GM20000 (cell line): ENCODE measurements at regions not wholly inside any gene's neighbourhood (a gene's known extent, or its start where the extent isn't known, plus 50 kb on each side); places are given as distances from the start of the nearest gene placed in this dataset.

Source experiments
- DNase-seq: peaks from one replicate; pipeline ENCODE4 v3.0.0; 2012; ENCODE audit warnings: low spot score
- TF ChIP-seq, protein P1 (sequence below): IDR thresholded peaks from 2 replicates; pipeline ENCODE4 v1.5.1; 2012; ENCODE audit warnings: mild to moderate bottlenecking, control low read depth; ENCODE audit errors: extremely low read depth, missing control alignments

DNA sequence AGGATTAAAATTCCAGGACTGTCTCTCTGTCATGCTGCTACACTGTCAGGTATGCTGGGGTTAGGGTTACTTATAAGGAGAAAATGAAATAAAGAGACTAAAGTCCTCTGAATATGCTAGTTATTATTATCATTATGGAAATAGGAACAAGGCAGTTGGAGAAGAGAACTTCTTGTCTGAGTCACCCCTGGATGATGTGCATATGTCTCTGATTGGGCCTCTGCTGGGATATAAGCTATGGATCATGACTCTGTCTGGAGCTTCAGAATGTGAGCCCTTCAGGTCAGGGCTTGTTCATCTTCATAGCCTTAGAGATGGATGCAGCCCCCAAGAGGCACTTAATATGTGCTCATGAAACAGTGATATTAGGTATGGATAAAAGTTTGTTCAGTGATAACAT lies 569.6 kb downstream of the EPHB1 start:
- TF ChIP-seq, protein P1, sequence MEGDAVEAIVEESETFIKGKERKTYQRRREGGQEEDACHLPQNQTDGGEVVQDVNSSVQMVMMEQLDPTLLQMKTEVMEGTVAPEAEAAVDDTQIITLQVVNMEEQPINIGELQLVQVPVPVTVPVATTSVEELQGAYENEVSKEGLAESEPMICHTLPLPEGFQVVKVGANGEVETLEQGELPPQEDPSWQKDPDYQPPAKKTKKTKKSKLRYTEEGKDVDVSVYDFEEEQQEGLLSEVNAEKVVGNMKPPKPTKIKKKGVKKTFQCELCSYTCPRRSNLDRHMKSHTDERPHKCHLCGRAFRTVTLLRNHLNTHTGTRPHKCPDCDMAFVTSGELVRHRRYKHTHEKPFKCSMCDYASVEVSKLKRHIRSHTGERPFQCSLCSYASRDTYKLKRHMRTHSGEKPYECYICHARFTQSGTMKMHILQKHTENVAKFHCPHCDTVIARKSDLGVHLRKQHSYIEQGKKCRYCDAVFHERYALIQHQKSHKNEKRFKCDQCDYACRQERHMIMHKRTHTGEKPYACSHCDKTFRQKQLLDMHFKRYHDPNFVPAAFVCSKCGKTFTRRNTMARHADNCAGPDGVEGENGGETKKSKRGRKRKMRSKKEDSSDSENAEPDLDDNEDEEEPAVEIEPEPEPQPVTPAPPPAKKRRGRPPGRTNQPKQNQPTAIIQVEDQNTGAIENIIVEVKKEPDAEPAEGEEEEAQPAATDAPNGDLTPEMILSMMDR, result no peak
- DNase-seq, result no peak

DNA sequence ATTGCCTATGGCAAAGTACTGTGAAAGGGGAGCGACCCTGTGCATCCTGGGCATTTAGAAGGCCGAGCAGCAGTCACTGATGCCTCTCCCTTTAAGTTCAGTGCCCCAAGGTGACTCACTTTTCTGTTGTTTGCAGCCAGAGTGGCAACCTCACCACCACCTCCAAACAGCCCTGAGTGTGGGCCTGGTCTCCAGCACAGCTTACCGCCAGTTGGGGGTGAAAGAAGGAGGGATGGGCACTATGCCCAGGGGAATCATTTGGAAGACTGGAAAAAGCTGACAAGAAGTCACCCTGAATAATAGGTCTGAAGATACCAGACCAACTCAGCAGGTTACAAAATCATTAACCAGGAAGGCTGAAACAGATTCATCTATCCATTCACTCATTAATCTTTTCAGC lies 571.8 kb downstream of the EPHB1 start:
- DNase-seq, result no peak
- TF ChIP-seq, protein P1, result no peak

DNA sequence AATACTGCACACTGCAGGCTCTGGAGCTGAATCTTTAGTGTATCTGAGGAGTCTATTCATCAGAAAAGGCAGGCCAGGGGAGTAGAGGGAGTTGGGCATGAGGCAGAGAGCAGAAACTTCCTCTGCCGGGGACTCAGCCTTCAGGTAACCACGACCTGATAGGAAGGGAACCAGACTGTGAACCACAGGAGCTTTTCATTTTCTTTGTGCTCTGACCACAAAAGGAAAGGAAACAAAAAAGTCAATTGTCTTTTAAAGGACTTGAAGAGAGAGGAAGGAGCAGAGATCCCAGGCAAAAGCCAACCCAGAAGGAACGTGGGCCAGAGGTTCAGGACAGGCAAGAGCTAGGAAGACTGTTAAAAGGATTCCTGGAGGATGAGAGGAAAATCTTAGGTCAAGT lies 573.3 kb downstream of the EPHB1 start:
- no peak for DNase-seq
- TF ChIP-seq, protein P1, result no peak

DNA sequence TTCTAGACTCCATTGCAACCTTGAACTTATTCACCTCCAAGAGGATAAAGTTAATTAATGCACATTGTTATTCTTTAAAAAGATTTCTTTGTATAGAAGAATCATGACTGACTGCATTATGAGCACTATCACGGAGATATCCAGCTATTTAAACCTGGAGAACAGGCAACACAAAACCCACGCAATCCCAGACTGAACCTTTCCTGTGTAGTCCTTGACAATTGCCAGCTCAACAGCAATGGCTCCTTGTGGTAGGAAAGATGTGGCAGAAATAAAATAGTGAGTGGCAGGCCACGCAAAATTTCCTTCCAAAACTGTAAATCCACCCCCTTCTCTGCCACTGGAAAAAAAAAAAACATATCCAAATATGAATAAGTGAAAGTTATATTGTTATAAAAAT lies 573.7 kb downstream of the EPHB1 start:
- TF ChIP-seq, protein P1, result no peak
- no peak for DNase-seq

DNA sequence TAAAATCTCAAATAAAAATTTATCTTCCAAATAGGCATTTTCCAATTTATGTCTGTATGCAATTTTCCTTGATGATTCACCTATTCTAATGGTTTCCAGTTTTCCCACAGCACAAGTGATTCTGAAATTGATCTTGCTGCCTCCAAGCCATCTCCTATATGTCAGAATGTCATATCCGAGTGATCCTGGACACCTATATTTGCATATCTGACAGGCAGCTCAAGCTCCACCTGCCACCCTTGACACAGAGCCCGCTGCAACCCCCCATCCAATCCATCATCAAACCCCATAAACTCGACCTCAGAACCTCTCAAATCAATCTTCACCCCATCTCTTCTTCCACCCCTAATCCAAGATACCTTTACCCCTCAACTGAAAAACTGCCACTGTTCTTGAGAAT lies 579.5 kb downstream of the EPHB1 start:
- DNase-seq, result no peak
- TF ChIP-seq, protein P1, result no peak

DNA sequence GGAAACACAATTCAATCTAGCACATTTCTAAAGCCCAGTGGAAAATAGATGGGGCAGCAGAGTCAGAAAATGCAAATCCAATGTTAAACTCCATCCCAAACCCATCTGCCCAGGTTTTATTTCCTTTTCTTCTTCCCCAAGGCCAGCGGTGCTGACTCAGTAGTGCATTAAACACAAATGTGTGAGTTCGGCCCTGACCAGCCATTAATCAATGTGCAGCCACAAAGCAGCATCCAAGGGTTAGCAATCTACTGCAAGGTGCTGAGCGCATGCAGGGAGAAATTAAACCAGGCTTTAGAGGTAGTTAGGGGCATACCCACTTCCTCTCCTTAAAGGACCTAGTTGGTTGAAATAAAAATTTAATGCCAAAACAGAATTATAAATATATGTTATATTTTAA lies 583.3 kb upstream of the PPP2R3A start:
- DNase-seq, result no peak
- TF ChIP-seq, protein P1, result no peak

DNA sequence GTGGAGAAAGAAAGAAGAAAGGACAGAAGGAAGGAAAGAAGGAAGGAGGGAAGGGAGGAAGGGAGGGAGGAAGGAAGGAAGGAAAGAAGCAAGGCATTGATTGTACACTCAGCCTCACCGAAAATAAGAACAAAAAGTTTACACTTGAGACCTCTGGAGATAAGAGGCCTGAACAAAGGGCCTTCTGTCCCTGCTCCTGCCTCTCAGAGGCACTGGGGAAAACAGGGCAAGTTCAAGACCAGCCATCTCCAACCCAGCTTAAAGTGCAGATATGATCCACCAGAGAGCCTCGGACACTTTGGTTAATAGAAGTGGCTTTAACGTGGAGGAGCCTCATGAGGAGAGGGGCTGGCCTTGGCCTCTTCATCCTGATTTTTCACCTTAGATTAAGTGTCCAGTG lies 582.9 kb upstream of the PPP2R3A start:
- DNase-seq, result no peak
- TF ChIP-seq, protein P1, result no peak
